ENCODE measurements at regions not wholly inside any gene's neighbourhood (a gene's known extent, or its start where the extent isn't known, plus 50 kb on each side); places are given as distances from the start of the nearest gene placed in this dataset.

- no peak for DNase-seq
Measured at GRCh38 chr9:97747201-97747965, 50.2 kb upstream of the XPA start.

DNA sequence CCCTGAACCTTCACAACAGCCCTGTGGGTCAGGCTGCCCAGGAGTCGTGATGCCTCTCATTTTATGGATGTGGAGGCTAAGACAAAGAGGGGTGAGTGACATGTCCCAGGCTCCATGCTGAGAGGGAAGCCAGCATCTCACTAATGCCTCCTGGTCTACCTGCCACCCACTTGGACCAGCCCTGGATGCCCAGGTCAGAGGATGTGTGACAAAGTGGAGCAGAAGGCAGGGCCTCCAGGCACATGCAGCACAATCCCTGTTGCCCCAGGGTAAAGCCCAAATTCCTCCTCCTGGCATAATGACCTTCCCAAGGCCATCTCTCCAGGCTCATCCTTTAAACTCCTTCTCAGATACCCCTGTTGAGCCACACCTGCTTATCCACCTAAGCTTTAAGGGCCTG lies 51.4 kb upstream of the XPA start:
- DNase-seq = no peak

DNA sequence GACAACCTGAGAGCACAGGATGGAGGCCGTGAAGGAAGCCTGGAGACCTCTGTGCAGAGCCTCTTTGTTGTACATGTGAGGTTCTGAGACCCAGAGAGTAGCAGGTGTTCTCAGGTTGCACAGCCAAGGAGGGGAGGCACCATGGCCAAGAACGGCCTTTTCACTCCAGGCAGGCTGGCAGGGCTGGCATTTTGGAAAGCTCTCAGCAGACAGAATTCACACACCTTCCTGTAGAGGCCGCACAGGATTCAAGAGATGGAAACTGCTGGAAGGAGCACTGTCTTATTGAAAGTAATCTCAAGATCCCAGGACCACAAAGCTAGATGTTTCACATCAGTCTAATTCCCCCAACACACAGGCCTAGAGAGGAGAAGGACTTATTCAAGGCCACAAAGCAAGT lies 52.8 kb upstream of the XPA start:
- no peak for DNase-seq

DNA sequence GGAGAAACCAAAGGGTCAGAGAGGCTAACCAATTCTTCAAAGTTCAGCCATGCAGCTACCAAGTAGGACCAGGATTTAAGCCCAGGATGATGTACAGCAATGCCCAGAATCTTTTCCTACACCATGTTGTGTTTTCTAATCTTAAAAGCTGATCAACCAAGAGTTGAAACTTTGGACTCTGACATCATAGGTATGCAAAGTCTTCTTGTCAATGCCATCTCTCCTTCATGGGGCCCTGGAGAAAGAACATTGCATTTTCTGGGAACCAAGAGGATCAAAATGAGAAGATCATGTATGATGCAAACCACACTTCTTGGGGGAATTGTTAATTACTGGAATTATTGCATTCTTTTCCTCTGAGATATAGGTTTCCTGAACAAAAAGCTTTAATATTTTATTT lies 54.4 kb upstream of the XPA start:
- no peak for DNase-seq

DNA sequence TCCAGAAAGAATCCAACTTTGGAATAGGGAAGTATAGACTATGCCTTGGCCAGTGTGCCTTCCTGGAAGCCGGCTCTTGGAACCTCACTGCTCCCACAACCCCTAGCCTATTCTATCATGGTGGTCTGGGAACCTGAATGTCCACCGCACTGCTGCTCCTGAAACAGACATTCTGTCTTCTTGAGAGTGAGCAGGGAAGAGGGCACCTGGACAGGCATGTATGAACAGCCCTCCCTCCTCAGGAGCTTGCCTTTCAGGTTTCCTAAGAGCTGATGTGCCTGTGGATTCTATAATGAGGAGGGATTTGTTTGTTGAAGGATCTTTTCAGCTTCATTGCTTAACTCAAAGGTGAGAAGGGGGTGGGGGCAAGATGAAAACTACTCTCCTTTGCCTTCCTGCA lies 55.1 kb upstream of the XPA start:
- no peak for DNase-seq

GRCh38 chr9:97753364-97753763 lies 56.2 kb upstream of the XPA start:
- no peak for DNase-seq

- no peak for DNase-seq
Measured at GRCh38 chr9:97753975-97754374, 56.8 kb upstream of the XPA start.

GRCh38 chr9:97755618-97756267 lies 58.6 kb upstream of the XPA start:
- DNase-seq = no peak

GRCh38 chr9:97756991-97757390 lies 59.9 kb upstream of the XPA start:
- no peak for DNase-seq

DNA sequence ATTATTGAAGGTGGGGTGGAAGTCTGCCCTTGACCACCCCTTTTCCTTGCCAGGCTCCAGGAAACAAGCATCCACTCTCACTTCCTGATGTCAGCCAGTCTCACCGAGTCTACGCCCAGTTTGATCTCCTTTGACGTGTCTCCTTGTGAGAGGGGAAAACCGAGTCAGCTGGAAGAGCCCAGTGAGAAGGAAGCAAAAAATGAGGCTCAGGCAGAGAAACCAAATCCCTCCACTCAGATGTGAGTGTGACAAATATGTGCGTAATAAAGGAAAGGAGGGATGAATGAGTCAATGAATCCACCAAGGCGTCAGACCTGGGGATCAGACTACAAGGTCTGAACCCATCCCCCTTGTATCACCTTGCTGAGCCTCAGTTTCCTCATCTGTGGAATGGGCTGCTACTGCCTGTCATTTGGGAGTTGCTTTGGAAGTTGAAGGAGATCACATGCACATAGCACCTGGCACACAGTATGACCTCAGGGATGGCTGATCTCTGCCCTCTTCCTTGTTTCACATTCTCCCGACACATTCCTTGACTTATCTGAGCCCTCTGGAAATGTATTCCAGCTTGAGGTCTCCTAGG lies 61.3 kb upstream of the XPA start:
- DNase-seq = no peak

DNA sequence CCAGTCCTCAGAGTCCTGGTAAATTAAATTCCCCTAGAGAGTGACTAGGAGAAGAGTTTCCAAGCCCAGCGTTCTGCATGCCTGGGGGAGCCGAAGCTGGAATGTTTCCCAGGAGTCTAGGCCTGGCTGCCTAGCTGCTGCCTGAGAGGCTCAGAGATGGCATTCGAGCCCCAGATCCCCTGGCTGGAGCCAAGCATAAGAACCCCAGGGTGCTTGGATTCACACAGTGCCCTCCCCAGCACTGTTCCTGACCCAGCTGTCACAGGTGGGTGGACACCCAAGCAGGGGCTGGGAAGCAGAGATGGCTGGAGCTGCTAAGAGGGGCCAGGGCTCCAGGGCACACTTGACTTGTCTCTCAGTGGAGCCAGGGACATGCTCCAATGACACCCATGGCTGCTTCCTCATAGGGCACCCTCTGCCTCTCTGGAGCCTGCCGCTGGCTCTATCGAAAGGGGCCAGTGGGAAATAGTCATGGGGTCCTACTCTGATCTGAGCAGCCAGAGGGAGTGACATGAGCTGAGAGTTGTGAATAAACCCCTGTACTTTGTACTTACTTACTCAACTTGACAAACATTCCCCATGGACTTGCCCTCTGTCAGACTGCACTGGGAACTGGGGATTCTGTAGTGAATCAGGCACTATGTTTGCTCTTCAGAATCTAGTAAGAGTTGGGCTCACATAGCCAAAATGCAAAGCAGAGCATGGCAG lies 62.6 kb upstream of the XPA start:
- no peak for DNase-seq

DNA sequence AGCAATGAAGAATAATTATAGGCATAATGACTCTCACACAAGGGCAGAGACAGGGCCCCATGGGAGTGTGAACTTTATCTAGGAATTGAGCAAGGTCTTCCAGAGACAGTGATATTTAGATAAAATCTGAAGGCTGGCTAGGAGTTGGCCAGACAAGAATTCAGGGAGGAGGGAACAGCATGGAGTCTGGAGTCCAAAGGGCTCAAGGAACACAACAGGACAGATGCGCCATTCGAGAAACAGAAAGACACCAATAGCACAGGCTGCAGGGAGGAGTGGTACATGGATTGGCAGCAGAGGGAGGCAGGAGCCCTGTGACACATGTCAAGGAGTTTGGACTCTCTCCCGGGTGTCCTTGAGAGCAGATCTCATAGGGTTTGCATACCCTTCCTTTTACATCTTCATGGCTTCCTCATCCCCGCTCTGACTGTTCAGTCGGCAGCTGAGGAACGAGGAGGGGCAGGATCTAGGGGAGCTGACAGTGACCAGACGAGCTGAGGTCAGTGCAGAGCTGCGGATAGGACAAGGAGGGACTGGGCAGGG lies 64.0 kb upstream of the XPA start:
- DNase-seq = no peak

- DNase-seq = no peak
Measured at GRCh38 chr9:97761879-97762278, 64.7 kb upstream of the XPA start.

GRCh38 chr9:97763874-97764273 lies 66.7 kb upstream of the XPA start:
- DNase-seq = no peak

DNA sequence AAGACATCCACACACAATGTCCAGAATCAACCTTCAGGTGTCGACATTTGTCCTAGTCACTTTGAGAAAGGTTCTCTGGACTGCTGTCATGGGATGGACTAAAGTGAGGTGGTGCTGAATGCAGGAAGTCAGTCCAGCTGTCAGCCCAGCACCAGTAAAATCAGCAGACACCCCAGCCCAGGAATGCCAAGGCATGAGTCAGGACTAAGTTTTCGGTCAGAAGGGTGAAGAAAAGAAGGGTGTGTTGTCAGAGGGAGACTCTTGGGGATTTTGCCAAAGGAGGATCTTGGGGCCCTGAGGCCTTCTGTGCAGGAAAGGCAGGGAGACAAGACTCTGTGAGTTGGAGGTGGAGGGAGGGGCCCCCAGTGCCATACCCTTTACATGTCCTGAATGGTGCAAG lies 69.0 kb upstream of the XPA start:
- DNase-seq = no peak

- no peak for DNase-seq
Measured at GRCh38 chr9:97766610-97767009, 69.5 kb upstream of the XPA start.

DNA sequence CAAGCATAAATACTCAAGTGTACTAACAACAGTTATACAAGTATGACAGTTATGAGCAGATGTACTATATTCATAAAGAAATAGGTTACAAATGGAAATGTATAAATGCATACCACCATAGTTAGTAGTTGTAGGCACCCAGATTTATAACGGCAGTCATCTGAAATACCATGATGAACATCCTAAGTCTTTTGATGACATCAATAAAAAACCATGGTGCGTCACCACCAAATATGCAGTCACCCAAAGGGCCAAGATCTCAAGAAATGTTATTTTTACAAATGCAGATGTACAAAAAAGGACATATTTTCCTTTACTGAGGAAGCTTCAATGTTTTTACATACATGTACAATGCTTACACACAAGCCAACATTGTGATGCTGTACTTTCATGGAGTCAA lies 70.8 kb upstream of the XPA start:
- DNase-seq = no peak

DNA sequence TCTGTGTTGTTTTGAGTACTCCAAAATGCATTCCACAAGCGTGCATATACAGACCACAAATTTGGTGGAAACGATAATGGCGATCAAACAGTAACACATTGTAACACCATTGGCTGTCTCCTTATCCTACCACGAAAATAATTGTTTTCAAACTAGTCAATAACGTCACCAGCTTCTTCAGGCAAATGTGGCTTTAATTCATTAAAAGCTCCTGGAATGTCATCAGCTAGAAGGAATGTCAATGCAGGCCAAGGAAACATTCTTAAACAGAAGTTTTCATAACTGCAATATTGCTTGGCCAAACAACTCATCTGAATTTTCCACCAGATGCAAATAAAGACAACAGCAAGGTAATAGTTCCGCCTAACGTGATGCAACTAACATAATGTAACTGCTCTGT lies 71.6 kb upstream of the XPA start:
- DNase-seq = no peak

DNA sequence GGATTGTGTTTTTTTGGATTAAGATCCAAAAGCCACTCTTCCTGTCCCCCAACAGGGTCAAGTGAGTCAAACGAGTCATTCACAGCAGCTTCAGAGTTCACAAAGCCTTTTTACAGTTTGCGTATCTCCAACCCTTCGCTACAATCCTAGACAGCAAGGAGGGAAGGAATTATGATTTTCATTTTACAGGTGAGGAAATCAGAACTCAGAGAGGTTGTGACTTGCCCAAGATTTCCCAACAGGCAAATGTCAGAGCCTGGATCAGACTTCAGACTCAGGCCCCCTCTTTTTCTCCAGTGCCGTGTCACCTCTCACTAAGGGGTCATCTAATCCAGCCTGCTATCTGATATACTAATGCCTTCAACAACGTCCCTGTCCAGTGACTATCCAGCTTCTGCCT lies 72.1 kb upstream of the XPA start:
- DNase-seq = no peak

DNA sequence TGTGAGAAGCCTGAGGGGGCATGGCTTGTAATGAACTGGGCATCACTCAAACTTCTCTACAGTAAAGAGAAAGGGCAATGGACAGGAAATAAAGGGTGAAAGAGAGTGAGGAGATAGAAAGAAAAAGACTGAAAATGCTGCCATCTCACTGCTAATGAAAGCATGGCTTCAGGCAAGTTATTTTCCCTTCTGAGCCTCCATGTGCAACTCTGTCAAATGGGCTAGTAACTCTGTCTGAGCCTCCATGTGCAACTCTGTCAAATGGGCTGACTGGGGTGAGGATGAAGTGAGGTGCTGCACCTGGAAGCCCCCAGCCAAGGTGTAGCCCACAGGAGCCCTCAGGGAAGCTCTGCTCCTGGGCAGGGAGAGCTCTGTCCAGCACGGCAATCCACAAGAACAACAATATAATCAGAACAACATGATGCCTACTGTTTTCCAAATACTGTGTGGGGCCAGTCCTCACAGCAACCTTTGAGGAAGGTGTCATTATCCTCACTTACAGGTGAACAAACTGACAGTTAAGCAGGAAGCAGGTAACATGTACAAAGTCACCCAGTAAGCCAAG lies 73.8 kb upstream of the XPA start:
- DNase-seq = no peak

DNA sequence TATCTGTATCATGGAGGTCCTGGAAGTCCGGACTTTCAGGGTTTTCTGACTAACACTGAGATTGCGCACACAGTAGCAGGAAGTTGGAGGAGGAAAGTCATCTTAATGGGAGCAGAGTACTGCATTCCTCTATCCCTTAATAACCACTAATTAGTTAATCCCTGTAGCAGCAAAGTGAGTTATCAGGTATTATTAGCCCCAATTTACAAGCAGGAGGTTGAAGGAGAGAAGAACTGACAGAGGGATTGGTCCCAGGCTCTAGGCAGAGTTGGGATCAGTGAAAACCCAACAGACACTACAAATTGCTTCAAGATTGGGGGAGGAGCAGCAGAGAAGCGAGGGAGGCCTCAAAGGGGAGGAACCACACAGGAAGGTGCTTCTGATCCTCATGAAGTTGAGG lies 74.5 kb upstream of the XPA start:
- DNase-seq = no peak

GRCh38 chr9:97772145-97772544 lies 75.0 kb upstream of the XPA start:
- DNase-seq = no peak

DNA sequence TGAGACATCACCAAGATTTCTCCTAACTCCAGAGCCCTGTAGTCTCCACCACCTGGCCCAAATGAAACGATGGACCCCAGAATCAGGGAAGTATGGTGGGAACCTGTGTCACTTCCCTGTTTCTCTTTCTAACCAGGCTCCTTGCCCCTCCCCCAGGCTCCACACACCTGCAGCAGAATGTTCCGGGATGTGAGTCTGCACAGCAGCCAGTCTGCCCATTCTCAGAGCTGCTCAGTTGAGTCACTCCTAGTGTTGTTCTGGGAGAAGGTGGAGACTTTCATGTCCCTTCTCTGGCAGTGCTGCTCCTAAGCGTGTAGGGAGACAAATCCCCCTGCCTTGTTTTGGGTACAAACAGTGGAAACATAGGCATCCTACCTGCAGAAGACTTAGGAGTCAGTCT lies 76.0 kb upstream of the XPA start:
- DNase-seq = no peak
